ENCODE measurements at regions not wholly inside any gene's neighbourhood (a gene's known extent, or its start where the extent isn't known, plus 50 kb on each side); places are given as distances from the start of the nearest gene placed in this dataset.

- no peaks in the 10 kb centered on the region for H3K27me3 ChIP-seq (ENCODE audit: control insufficient read depth in 1 of 2, insufficient read depth in 2 of 2, low read length in 2 of 2)
- no peaks in the 10 kb centered on the region for H3K4me1 ChIP-seq (ENCODE audit: insufficient read depth, low read length)
- ChIA-PET CTCF (no interaction called here), POLR2A (no interaction called here)
- Mint-ChIP-seq H3K27me3 (no peaks in the 10 kb centered on the region), H3K9me3 (peaks cover 9% of the 10 kb centered on the region), H3K4me3 (no peak overlapping the region), H3K36me3 (ENCODE audit: low read depth) (no peaks in the 10 kb centered on the region), H3K4me1 (ENCODE audit: low read depth) (no peaks in the 10 kb centered on the region), H3K27ac (no peak overlapping the region)
- TF ChIP-seq CTCF (IDR thresholded peaks at IDR 0.05): no peak
- H3K36me3 ChIP-seq (ENCODE audit: insufficient read depth, low read length): no peaks in the 10 kb centered on the region
- H3K4me3 ChIP-seq (ENCODE audit: low read length): no peak overlapping the region
- no peak for ATAC-seq (ENCODE audit: poor library complexity)
- H3K9me3 ChIP-seq (ENCODE audit: control insufficient read depth in 1 of 2, insufficient read depth in 1 of 2, low read length in 2 of 2): no peaks in the 10 kb centered on the region
- intact Hi-C loops (cut with DNase I, micrococcal nuclease): no loop called here
- H3K27ac ChIP-seq (ENCODE audit: low read depth in 1 of 2, low read length in 2 of 2): no peak overlapping the region
- DNase-seq: no peak
These were observed 808.7 kb downstream of the KCNA4 start for GRCh38 chr11:29208117-29208516.

- Mint-ChIP-seq H3K4me3 (no peak overlapping the region), H3K4me1 (ENCODE audit: low read depth) (no peaks in the 10 kb centered on the region), H3K27ac (no peak overlapping the region), H3K27me3 (no peaks in the 10 kb centered on the region), H3K36me3 (ENCODE audit: low read depth) (no peaks in the 10 kb centered on the region), H3K9me3 (peaks cover 4% of the 10 kb centered on the region)
- H3K4me1 ChIP-seq (ENCODE audit: insufficient read depth, low read length): no peaks in the 10 kb centered on the region
- no peaks in the 10 kb centered on the region for H3K36me3 ChIP-seq (ENCODE audit: insufficient read depth, low read length)
- ATAC-seq (ENCODE audit: poor library complexity) (no peak), DNase-seq (no peak)
- H3K9me3 ChIP-seq (ENCODE audit: control insufficient read depth in 1 of 2, insufficient read depth in 1 of 2, low read length in 2 of 2): no peaks in the 10 kb centered on the region
- intact Hi-C loops (cut with DNase I, micrococcal nuclease): no loop called here
- TF ChIP-seq CTCF (IDR thresholded peaks at IDR 0.05): no peak
- H3K27me3 ChIP-seq (ENCODE audit: control insufficient read depth in 1 of 2, insufficient read depth in 2 of 2, low read length in 2 of 2): no peaks in the 10 kb centered on the region
- POLR2A ChIA-PET: no interaction called here
- no peak overlapping the region for H3K4me3 ChIP-seq (ENCODE audit: low read length)
- no peak overlapping the region for H3K27ac ChIP-seq (ENCODE audit: low read depth in 1 of 2, low read length in 2 of 2)
- CTCF ChIA-PET: no interaction called here
These were observed 815.9 kb downstream of the KCNA4 start for GRCh38 chr11:29200791-29201562.

GRCh38 chr11:29190313-29190712 lies 826.5 kb downstream of the KCNA4 start:
- Histone ChIP-seq H3K36me3 (ENCODE audit: insufficient read depth, low read length) (no peaks in the 10 kb centered on the region), H3K27ac (ENCODE audit: low read depth in 1 of 2, low read length in 2 of 2) (no peak overlapping the region), H3K27me3 (ENCODE audit: control insufficient read depth in 1 of 2, insufficient read depth in 2 of 2, low read length in 2 of 2) (no peaks in the 10 kb centered on the region), H3K9me3 (ENCODE audit: control insufficient read depth in 1 of 2, insufficient read depth in 1 of 2, low read length in 2 of 2) (peaks cover 0 to 3% of the 10 kb centered on the region in 2 experiments), H3K4me3 (ENCODE audit: low read length) (no peak overlapping the region), H3K4me1 (ENCODE audit: insufficient read depth, low read length) (no peaks in the 10 kb centered on the region)
- Mint-ChIP-seq H3K9me3 (peaks cover 4% of the 10 kb centered on the region), H3K36me3 (ENCODE audit: low read depth) (no peaks in the 10 kb centered on the region), H3K27me3 (no peaks in the 10 kb centered on the region), H3K27ac (no peak overlapping the region), H3K4me1 (ENCODE audit: low read depth) (no peaks in the 10 kb centered on the region), H3K4me3 (no peak overlapping the region)
- intact Hi-C loops (cut with DNase I, micrococcal nuclease): loop anchor here in 1 of 2 experiments (10.0 kb wide), 1 partner anchor 64 kb away; no protein-coding TSS in a partner anchor
- ATAC-seq (ENCODE audit: poor library complexity) (no peak), DNase-seq (no peak)
- CTCF ChIA-PET: no interaction called here
- TF ChIP-seq CTCF (IDR thresholded peaks at IDR 0.05): no peak
- POLR2A ChIA-PET: no interaction called here

All from CD4-positive, alpha-beta T cell (primary cell).